ENCODE measurements at regions not wholly inside any gene's neighbourhood (a gene's known extent, or its start where the extent isn't known, plus 50 kb on each side); places are given as distances from the start of the nearest gene placed in this dataset.
"Not testable (repeated sequence)": the region's sequence is repeated elsewhere in the genome, so short reads cannot be mapped to it uniquely, and the experiment has no call there.

- no peak for DNase-seq
These were observed 177.6 kb downstream of the STK31 start for GRCh38 chr7:23887660-23888059.

- no peak for DNase-seq
These were observed 178.9 kb downstream of the STK31 start for GRCh38 chr7:23888958-23889357.

- no peak for DNase-seq
These were observed 179.5 kb downstream of the STK31 start for GRCh38 chr7:23889566-23889965.

- DNase-seq = no peak
These were observed 182.0 kb downstream of the STK31 start for GRCh38 chr7:23892019-23892418.

DNA sequence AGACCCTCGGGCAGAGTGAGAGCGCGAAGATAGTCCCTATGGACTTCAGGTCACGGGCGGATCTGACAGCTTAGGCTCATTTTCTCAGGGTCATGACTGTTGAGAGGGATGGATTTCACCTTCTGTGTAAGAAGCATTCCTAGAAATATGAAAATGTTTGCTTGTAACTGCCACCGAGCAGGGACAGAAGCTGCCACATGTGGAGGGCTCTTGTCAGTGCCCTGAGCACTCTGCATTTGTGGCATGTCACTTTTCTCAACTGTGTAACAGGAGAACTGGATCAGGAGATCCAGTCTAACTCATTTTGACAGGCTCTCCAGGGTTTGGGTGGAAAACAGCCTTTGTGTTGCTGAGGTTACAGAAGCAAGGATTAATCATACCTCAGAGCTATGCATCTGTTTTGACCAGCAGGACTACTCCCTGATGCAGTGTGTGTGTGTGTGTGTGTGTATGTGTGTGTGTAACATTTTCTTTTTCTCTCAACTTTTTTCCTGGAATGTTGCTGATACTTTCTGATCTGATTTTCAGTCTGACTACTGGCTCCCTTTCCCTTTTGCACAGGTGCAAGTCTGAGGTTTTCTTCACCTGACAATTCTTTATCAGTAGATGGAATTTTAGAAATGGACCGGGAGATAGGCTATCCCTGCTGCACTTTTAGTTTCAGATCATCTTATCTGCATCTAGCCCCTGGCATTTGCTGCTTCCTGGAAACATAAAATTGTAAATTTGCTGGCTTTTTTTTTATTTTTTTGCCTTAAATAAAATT is 183.3 kb downstream of the STK31 start:
- DNase-seq = no peak

GRCh38 chr7:23893942-23894891 is 184.2 kb downstream of the STK31 start:
- DNase-seq = no peak

DNA sequence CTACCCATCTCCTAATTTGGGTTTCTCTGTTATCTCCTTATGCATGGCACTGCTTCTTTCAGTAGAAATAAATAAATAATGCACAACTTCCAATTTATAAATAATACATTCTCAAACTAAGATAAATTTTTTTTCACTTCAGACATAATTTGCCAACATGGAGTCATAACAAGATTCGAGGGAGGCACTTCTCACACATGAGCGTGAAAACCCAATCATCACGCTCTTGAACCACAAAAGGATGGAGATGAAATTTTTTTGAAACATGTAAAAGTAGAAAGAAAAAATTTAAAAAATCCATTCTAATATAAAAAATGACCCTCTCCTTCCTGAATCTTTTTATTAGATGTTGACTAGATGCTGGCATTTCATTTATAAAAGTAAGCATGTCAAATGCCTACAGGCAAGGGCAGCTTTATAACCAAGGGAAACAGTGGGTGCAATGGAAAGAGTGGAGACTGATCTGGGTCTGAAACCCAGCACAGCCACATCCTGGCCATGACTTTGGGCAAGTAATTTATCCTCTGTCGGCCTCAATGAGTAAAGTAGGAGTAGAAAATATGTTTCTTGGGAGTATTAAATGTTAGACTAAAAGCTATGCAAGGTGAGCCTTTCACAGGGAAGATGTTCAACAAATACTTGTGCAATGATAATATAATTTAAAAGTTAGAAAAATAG is 185.0 kb downstream of the STK31 start:
- DNase-seq = no peak

GRCh38 chr7:23895666-23896096 is 185.7 kb downstream of the STK31 start:
- DNase-seq = peak in 1 of 56 donors; percentile 5

DNA sequence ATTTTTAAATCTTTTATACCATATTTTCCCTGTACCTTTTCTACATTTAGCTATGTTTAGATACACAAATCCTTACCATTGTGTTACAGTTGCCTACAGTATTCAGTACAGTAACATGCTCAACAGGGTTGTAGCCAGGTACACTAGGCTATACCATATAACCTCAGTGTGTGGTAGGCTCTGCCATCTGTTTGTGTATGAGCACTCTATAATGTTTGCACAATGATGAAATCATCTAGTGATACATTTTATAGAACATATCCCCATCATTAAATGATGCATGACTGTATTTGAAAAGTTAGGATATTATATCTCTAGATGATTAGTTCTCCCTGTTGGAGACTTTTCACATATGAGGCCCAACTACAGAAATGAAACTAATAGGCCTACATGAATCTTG is 188.6 kb downstream of the STK31 start:
- no peak for DNase-seq

DNA sequence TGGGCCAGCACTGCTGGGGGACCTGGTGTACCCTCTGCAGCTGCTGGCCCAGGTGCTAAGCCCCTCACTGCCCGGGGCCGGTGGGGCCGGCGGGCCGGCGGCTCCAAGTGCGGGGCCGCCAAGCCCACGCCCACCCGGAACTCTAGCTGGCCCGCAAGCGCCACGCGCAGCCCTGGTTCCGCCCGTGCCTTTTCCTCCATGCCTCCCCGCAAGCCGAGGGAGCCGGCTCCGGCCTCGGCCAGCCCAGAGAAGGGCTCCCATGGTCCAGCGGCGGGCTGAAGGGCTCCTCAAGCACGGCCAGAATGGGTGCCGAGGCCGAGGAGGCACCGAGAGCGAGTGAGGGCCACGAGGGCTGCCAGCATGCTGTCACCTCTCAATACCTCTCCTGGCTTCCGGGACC is 194.9 kb downstream of the STK31 start:
- not testable (repeated sequence) for DNase-seq

DNA sequence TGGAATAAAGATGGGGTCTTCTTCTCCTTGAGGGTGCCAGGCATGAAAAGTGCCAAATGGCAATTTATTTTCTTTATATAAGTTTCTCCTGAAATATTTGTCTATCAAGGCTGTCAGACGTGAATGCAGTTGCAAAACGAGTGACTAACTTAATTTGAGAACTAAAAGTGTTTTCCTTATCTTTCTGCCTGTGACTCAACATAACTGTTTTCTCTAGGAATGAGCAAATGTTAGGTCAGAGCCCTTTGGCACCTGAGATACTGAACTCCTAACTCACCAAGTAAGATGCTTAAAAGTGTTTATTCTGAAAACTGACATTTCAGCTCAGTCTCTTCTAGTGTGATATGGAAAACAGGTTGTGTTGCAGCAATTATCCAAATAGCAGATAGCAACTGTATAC is 197.0 kb downstream of the STK31 start:
- no peak for DNase-seq

GRCh38 chr7:23909426-23909825 is 199.4 kb downstream of the STK31 start:
- no peak for DNase-seq

DNA sequence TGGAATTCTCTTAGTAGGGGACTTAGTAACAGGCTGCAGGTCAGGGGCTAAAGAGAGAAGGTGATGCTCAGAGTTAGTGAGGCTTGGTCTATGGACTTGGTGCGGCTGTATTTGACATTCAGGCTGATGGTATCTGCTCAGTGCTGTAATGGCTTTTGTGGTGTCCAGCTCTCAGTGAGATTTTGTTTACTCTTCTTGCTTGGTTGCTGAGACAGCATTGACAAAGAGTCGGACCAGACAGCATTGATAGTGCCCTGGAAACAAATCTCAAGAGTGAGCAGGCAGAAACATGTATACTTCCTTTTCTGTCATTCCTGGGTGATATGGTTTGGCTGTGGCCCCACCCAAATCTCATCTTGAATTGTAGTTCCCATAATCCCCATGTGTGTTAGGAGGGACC is 202.0 kb downstream of the STK31 start:
- DNase-seq = no peak

GRCh38 chr7:23913016-23913415 is 203.0 kb downstream of the STK31 start:
- DNase-seq = no peak

- no peak for DNase-seq
These were observed 205.2 kb downstream of the STK31 start for GRCh38 chr7:23915236-23915635.

DNA sequence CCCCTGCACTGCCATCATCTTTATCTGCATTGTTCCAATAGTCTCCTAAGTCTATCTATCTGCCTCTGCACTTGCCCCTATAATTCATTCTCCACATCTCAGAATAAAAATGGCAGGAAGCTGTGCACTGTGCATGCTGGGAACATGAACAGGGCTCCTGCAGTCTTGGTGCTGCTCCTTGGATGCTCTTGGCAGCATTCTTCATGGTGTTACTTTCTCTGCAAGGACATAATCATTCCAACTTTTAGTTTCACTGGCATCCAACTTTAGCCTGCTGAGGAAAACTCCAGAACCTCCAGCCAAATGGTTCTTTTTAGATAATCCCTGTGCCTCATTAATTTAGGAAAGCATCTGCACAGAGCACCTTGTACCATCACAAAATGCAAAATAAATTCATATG is 208.3 kb downstream of the STK31 start:
- no peak for DNase-seq

DNA sequence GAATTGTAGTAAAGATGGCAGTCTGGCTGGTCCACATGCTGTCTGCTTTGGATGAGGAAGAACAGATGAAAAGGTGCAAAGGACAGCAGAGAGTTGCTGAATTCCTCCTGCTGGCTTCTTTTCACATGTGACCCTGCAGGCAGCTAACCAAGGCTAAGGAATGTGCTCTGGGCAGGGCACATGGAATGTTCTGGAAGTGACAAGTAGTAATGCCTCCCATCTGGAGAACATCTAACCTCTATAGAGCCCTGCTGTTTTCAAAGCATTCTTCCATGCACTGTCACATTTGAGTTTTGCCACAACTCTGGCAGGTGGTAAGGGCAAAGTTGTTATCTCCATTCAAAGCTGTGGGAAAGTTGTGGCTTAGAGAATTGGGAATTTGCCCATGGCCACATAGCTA is 208.8 kb downstream of the STK31 start:
- DNase-seq = no peak

DNA sequence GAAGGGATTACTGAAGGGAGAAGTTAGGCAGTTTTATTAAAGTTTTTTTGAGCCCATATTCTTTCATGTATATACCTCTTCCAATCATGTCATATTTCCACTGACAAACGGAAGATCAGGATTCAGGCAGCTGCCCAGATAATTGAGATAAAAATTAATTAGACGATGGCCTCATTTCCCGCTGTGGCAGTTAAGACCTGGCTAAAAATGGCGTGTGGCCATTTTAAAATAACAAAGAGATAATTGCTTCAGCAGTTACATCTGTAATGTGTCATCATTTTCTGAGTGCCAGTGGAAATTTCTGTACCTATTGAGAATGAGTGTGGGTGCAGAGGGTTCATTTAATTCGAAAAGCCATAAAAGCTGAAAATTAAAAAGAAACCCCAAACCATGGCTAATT is 215.1 kb downstream of the STK31 start:
- DNase-seq = no peak

DNA sequence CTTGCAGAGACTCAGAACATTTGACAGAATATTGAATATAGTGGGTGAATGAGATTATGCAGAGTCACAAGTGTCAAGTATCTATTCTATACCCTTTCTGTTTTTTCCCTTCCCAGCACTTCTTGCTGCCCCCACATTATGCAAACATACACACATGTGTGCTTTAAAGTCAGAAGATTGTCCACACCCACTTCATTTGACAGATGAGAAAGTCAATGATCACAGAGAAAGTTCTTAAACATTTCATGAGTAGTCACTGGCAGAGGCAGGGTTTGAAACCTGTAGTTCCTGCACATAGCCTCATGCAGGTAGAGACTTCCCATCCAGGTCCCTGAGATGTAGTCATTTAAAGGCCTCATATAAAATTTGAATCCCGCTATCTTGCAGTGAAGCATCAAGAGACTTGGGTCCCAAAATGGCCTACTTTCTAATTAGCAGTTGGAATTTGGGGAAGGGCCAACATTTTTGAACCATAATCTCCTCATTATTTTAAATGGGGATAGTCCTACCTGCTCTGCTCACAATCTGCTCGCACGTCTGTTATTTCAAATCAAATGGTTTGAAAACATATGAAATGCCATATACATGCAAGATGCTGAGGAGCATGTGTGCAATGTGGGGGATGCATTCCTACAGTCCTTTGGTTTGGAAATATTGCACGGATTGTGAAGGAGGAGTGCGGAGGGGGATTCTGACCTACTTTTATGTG is 217.8 kb downstream of the STK31 start:
- no peak for DNase-seq

- no peak for DNase-seq
These were observed 218.4 kb downstream of the STK31 start for GRCh38 chr7:23928418-23928775.

- no peak for DNase-seq
These were observed 220.3 kb downstream of the STK31 start for GRCh38 chr7:23930312-23930711.
